ENCODE measurements at regions not wholly inside any gene's neighbourhood (a gene's known extent, or its start where the extent isn't known, plus 50 kb on each side); places are given as distances from the start of the nearest gene placed in this dataset.

GRCh38 chr4:154018659-154019058 lies 229.8 kb upstream of the SFRP2 start (continued):
- TF ChIP-seq, protein P1, sequence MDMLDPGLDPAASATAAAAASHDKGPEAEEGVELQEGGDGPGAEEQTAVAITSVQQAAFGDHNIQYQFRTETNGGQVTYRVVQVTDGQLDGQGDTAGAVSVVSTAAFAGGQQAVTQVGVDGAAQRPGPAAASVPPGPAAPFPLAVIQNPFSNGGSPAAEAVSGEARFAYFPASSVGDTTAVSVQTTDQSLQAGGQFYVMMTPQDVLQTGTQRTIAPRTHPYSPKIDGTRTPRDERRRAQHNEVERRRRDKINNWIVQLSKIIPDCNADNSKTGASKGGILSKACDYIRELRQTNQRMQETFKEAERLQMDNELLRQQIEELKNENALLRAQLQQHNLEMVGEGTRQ (IDR thresholded peaks at IDR 0.05; ENCODE audit: borderline replicate concordance, low read depth, low read length) = no peak
- TF ChIP-seq RAD21 (IDR thresholded peaks at IDR 0.05; ENCODE audit: insufficient read depth, low read depth, low read length) = peak; percentile 33

- ChIA-PET CTCF (interaction anchor here (0.5 to 1.4 kb wide), 3 partner anchors 13 to 665 kb away, joined by 3 read pairs; no protein-coding TSS in a partner anchor), RAD21 (ENCODE audit: unreplicated experiment) (no interaction called here), POLR2A (no interaction called here), SMC1A (ENCODE audit: uncharacterized antibody, unreplicated experiment) (no interaction called here)
- in situ Hi-C loops (cut with MboI) = no loop called here
- no peaks in the 10 kb centered on the region for H3K4me1 ChIP-seq (ENCODE audit: control insufficient read depth, insufficient read depth, low read length)
- H3K9me3 ChIP-seq (replicated peaks; ENCODE audit: control insufficient read depth, insufficient read depth, low read length) = no peaks in the 10 kb centered on the region
- H3K4me3 ChIP-seq = no peak overlapping the region
- DNase-seq (ENCODE audit: low read depth, low spot score) (no peak), FAIRE-seq (no peak), ATAC-seq (no peak)
- no peaks in the 10 kb centered on the region for H3K36me3 ChIP-seq (ENCODE audit: control insufficient read depth in 2 of 2, insufficient read depth in 2 of 2, low read length in 1 of 2)
- H3K27me3 ChIP-seq (replicated peaks in 1 of 2; ENCODE audit: control insufficient read depth in 2 of 2, insufficient read depth in 2 of 2, low read length in 1 of 2) = no peaks in the 10 kb centered on the region; a peak in 1 of 4 replicates
- no TSS peak for BruUV-seq (replicated peaks)
- intact Hi-C loops (cut with micrococcal nuclease; ENCODE audit: unreplicated experiment) = loop anchor here (10.0 kb wide), 1 partner anchor 231 kb away; the partner anchor contains the start of gene SFRP2
- no peaks in the 10 kb centered on the region for H3K79me2 ChIP-seq (ENCODE audit: control insufficient read depth, insufficient read depth, low read length)
- WGBS (ENCODE audit: insufficient coverage, insufficient replicate concordance, low lambda C conversion rate, missing lambda C conversion rate) = 29% methylated on average over 3 of the region's 3 CpGs
- no peak overlapping the region for H3K27ac ChIP-seq (ENCODE audit: control insufficient read depth, insufficient read depth)
- no peak overlapping the region for H3K9ac ChIP-seq (ENCODE audit: control insufficient read depth, insufficient read depth, low read length)
- TF ChIP-seq MEF2A (IDR thresholded peaks at IDR 0.05; ENCODE audit: insufficient read depth, low read depth, low read length) (no peak), NR2F1 (conservative IDR thresholded peaks at IDR 0.05) (no peak)
- H4K20me1 ChIP-seq (ENCODE audit: control insufficient read depth, insufficient read depth) = no peaks in the 10 kb centered on the region
- no peak overlapping the region for H2AFZ ChIP-seq (ENCODE audit: control insufficient read depth, low read depth, low read length)
- no peak overlapping the region for H3K4me2 ChIP-seq (ENCODE audit: control insufficient read depth, insufficient read depth)
Measured at GRCh38 chr4:154015578-154015977, 226.7 kb upstream of the SFRP2 start.
